ENCODE measurements at regions not wholly inside any gene's neighbourhood (a gene's known extent, or its start where the extent isn't known, plus 50 kb on each side); places are given as distances from the start of the nearest gene placed in this dataset.

DNA sequence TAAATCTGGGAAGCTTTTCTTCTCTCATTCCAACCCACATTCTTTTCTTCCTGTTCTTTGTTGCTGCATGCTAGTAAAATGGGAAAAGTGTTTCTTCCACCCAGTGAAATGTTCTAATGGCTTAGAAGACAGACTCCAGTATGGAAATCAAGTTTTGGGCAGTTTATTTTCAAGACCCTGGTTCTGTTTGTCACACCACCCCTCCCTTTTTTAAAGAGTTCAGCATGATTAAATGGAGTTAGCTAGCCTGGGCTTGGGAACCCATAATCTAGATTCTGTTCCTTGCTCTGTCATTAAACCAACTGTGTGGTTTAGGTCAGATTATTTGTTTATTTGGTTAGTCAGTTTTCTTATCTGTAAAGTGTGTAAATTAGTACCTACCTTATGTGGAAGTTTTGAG, 151.8 kb upstream of the NT5C1B start:
- Histone ChIP-seq H3K9ac (ENCODE audit: low read length) (no peak overlapping the region), H3K27ac (ENCODE audit: low read length) (no peak overlapping the region), H2AFZ (ENCODE audit: low read depth, low read length) (no peak overlapping the region), H3K4me2 (ENCODE audit: low read length) (no peak overlapping the region), H3K79me2 (replicated peaks; ENCODE audit: insufficient read depth, low read length) (no peaks in the 10 kb centered on the region), H4K20me1 (ENCODE audit: insufficient read depth) (no peaks in the 10 kb centered on the region), H3K4me3 (ENCODE audit: low read length) (no peak overlapping the region), H3K9me3 (ENCODE audit: low read length) (no peaks in the 10 kb centered on the region), H3F3A (ENCODE audit: insufficient read depth, low read length, poor library complexity, severe bottlenecking) (no peaks in the 10 kb centered on the region), H3K36me3 (ENCODE audit: insufficient read depth, low read length) (no peaks in the 10 kb centered on the region), H3K9me2 (ENCODE audit: insufficient read depth, low read length) (no peaks in the 10 kb centered on the region), H3K27me3 (ENCODE audit: insufficient read depth, low read depth, low read length) (no peaks in the 10 kb centered on the region)
- TF ChIP-seq, protein P1, sequence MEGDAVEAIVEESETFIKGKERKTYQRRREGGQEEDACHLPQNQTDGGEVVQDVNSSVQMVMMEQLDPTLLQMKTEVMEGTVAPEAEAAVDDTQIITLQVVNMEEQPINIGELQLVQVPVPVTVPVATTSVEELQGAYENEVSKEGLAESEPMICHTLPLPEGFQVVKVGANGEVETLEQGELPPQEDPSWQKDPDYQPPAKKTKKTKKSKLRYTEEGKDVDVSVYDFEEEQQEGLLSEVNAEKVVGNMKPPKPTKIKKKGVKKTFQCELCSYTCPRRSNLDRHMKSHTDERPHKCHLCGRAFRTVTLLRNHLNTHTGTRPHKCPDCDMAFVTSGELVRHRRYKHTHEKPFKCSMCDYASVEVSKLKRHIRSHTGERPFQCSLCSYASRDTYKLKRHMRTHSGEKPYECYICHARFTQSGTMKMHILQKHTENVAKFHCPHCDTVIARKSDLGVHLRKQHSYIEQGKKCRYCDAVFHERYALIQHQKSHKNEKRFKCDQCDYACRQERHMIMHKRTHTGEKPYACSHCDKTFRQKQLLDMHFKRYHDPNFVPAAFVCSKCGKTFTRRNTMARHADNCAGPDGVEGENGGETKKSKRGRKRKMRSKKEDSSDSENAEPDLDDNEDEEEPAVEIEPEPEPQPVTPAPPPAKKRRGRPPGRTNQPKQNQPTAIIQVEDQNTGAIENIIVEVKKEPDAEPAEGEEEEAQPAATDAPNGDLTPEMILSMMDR (IDR thresholded peaks at IDR 0.05; ENCODE audit: poor library complexity, severe bottlenecking), result no peak
- TF ChIP-seq TAF1 (IDR thresholded peaks at IDR 0.05; ENCODE audit: low read depth) (no peak), RAD21 (conservative IDR thresholded peaks at IDR 0.05) (no peak), EZH2 (IDR thresholded peaks at IDR 0.05; ENCODE audit: borderline replicate concordance, insufficient read depth, low read length, poor library complexity, severe bottlenecking) (no peak), POLR2AphosphoS5 (IDR thresholded peaks at IDR 0.05) (no peak), SMC3 (conservative IDR thresholded peaks at IDR 0.05; ENCODE audit: poor library complexity) (no peak), MXI1 (conservative IDR thresholded peaks at IDR 0.05; ENCODE audit: poor library complexity, severe bottlenecking) (no peak), EP300 (conservative IDR thresholded peaks at IDR 0.05; ENCODE audit: poor library complexity, severe bottlenecking) (no peak)
- TF ChIP-seq, protein P2, sequence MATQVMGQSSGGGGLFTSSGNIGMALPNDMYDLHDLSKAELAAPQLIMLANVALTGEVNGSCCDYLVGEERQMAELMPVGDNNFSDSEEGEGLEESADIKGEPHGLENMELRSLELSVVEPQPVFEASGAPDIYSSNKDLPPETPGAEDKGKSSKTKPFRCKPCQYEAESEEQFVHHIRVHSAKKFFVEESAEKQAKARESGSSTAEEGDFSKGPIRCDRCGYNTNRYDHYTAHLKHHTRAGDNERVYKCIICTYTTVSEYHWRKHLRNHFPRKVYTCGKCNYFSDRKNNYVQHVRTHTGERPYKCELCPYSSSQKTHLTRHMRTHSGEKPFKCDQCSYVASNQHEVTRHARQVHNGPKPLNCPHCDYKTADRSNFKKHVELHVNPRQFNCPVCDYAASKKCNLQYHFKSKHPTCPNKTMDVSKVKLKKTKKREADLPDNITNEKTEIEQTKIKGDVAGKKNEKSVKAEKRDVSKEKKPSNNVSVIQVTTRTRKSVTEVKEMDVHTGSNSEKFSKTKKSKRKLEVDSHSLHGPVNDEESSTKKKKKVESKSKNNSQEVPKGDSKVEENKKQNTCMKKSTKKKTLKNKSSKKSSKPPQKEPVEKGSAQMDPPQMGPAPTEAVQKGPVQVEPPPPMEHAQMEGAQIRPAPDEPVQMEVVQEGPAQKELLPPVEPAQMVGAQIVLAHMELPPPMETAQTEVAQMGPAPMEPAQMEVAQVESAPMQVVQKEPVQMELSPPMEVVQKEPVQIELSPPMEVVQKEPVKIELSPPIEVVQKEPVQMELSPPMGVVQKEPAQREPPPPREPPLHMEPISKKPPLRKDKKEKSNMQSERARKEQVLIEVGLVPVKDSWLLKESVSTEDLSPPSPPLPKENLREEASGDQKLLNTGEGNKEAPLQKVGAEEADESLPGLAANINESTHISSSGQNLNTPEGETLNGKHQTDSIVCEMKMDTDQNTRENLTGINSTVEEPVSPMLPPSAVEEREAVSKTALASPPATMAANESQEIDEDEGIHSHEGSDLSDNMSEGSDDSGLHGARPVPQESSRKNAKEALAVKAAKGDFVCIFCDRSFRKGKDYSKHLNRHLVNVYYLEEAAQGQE (IDR thresholded peaks at IDR 0.05; ENCODE audit: borderline replicate concordance), result no peak

DNA sequence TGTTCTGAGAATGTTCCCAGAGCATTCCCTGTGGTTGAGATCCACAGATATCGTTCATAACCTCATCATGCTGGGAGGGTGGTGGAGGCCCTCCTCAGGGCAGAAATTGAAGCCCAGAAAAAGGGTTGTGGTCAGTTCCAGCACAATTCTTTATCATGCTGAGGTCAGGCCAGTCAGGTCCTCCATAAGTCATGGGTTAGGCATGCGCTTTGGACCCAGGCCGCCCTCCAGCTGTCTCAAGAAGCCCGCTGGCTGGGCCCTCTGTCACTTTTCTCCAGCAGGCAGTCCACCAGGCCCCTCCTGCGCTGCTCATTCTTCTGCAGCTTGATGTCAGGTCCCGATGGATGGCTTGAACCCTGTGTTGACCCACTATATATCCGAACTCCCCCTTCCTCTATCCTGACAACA, 151.1 kb upstream of the NT5C1B start:
- H3K9me3 ChIP-seq (ENCODE audit: low read length), result no peaks in the 10 kb centered on the region
- no peaks in the 10 kb centered on the region for H3K9me2 ChIP-seq (ENCODE audit: insufficient read depth, low read length)
- no peak overlapping the region for H3K4me2 ChIP-seq (ENCODE audit: low read length)
- no peaks in the 10 kb centered on the region for H3K36me3 ChIP-seq (ENCODE audit: insufficient read depth, low read length)
- H4K20me1 ChIP-seq (ENCODE audit: insufficient read depth), result no peaks in the 10 kb centered on the region
- no peaks in the 10 kb centered on the region for H3K79me2 ChIP-seq (replicated peaks; ENCODE audit: insufficient read depth, low read length)
- H3K27ac ChIP-seq (ENCODE audit: low read length), result no peak overlapping the region
- TF ChIP-seq, protein P1 (IDR thresholded peaks at IDR 0.05; ENCODE audit: poor library complexity, severe bottlenecking), result no peak
- TF ChIP-seq EP300 (conservative IDR thresholded peaks at IDR 0.05; ENCODE audit: poor library complexity, severe bottlenecking) (no peak), POLR2AphosphoS5 (IDR thresholded peaks at IDR 0.05) (no peak), TAF1 (IDR thresholded peaks at IDR 0.05; ENCODE audit: low read depth) (no peak), EZH2 (IDR thresholded peaks at IDR 0.05; ENCODE audit: borderline replicate concordance, insufficient read depth, low read length, poor library complexity, severe bottlenecking) (no peak), MXI1 (conservative IDR thresholded peaks at IDR 0.05; ENCODE audit: poor library complexity, severe bottlenecking) (no peak), SMC3 (conservative IDR thresholded peaks at IDR 0.05; ENCODE audit: poor library complexity) (no peak), RAD21 (conservative IDR thresholded peaks at IDR 0.05) (no peak)
- TF ChIP-seq, protein P2 (IDR thresholded peaks at IDR 0.05; ENCODE audit: borderline replicate concordance), result no peak
- no peak overlapping the region for H2AFZ ChIP-seq (ENCODE audit: low read depth, low read length)
- H3K4me3 ChIP-seq (ENCODE audit: low read length), result no peak overlapping the region
- H3K27me3 ChIP-seq (ENCODE audit: insufficient read depth, low read depth, low read length), result no peaks in the 10 kb centered on the region
- no peaks in the 10 kb centered on the region for H3F3A ChIP-seq (ENCODE audit: insufficient read depth, low read length, poor library complexity, severe bottlenecking)
- H3K9ac ChIP-seq (ENCODE audit: low read length), result no peak overlapping the region

Data from neural cell (in vitro differentiated cells).